ENCODE measurements at regions not wholly inside any gene's neighbourhood (a gene's known extent, or its start where the extent isn't known, plus 50 kb on each side); places are given as distances from the start of the nearest gene placed in this dataset.

DNA sequence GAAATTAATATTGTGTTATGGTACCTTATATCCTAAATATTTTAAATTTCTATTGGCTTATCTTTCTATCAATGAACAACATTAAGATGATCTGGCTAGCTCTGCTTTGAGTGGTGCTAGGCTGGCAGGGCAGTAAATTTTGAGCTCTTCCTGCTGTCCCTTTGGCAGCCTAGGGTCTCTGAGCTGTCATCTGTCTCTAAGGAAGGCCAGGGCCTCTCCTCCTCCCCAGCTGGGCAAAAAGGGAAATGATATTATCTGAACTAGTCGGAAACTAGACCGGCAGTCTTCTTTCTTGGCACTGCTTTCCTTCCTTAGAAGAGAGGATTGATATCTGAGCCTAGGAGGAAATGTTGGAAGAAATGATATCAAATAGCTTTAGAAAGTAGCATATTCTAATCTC is 176.7 kb upstream of the BTBD3 start:
- POLR2A ChIA-PET = no interaction called here
- CTCF ChIA-PET = no interaction called here
- SMC1A ChIA-PET (ENCODE audit: uncharacterized antibody, unreplicated experiment) = interaction anchor here (1.5 kb wide), 1 partner anchor 239 kb away, joined by 3 read pairs; no protein-coding TSS in a partner anchor
- Histone ChIP-seq H3K4me3 (no peak overlapping the region), H3K79me2 (ENCODE audit: control insufficient read depth, insufficient read depth, low read length) (no peaks in the 10 kb centered on the region), H3K4me1 (ENCODE audit: control insufficient read depth, insufficient read depth, low read length) (no peaks in the 10 kb centered on the region), H3K9ac (ENCODE audit: control insufficient read depth, insufficient read depth, low read length) (no peak overlapping the region), H2AFZ (ENCODE audit: control insufficient read depth, low read depth, low read length) (no peak overlapping the region), H4K20me1 (ENCODE audit: control insufficient read depth, insufficient read depth) (no peaks in the 10 kb centered on the region), H3K4me2 (ENCODE audit: control insufficient read depth, insufficient read depth) (no peak overlapping the region), H3K27ac (ENCODE audit: control insufficient read depth, insufficient read depth) (no peak overlapping the region), H3K9me3 (replicated peaks; ENCODE audit: control insufficient read depth, insufficient read depth, low read length) (no peaks in the 10 kb centered on the region), H3K36me3 (ENCODE audit: control insufficient read depth in 2 of 2, insufficient read depth in 2 of 2, low read length in 1 of 2) (no peaks in the 10 kb centered on the region), H3K27me3 (replicated peaks in 1 of 2; ENCODE audit: control insufficient read depth in 2 of 2, insufficient read depth in 2 of 2, low read length in 1 of 2) (no peaks in the 10 kb centered on the region)
- RAD21 ChIA-PET (ENCODE audit: unreplicated experiment) = no interaction called here
- in situ Hi-C loops (cut with MboI) (no loop called here), intact Hi-C loops (cut with micrococcal nuclease; ENCODE audit: unreplicated experiment) (no loop called here)
- 4% methylated on average over 2 of the region's 2 CpGs for WGBS (ENCODE audit: insufficient coverage, insufficient replicate concordance, low lambda C conversion rate, missing lambda C conversion rate)
- DNase-seq (ENCODE audit: low read depth, low spot score) (no peak), ATAC-seq (no peak), FAIRE-seq (no peak)
- TF ChIP-seq SP1 (IDR thresholded peaks at IDR 0.05; ENCODE audit: low read depth, low read length) (no peak), CHD4 (IDR thresholded peaks at IDR 0.05) (no peak), MTA2 (IDR thresholded peaks at IDR 0.05; ENCODE audit: low read depth) (no peak), ZNF217 (IDR thresholded peaks at IDR 0.05) (no peak), JUND (IDR thresholded peaks at IDR 0.05; ENCODE audit: low read depth, low read length) (no peak), DPF2 (IDR thresholded peaks at IDR 0.05) (no peak), LARP7 (IDR thresholded peaks at IDR 0.05) (no peak), JUNB (IDR thresholded peaks at IDR 0.05) (no peak), TCF3 (IDR thresholded peaks at IDR 0.05; ENCODE audit: borderline replicate concordance, insufficient read depth, low read depth, low read length) (no peak), RCOR1 (conservative IDR thresholded peaks at IDR 0.05; ENCODE audit: low read depth, low read length) (no peak), POLR2AphosphoS2 (IDR thresholded peaks at IDR 0.05; ENCODE audit: low read depth, low read length) (no peak)
- TF ChIP-seq, protein P1, sequence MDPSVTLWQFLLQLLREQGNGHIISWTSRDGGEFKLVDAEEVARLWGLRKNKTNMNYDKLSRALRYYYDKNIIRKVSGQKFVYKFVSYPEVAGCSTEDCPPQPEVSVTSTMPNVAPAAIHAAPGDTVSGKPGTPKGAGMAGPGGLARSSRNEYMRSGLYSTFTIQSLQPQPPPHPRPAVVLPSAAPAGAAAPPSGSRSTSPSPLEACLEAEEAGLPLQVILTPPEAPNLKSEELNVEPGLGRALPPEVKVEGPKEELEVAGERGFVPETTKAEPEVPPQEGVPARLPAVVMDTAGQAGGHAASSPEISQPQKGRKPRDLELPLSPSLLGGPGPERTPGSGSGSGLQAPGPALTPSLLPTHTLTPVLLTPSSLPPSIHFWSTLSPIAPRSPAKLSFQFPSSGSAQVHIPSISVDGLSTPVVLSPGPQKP (IDR thresholded peaks at IDR 0.05; ENCODE audit: low read depth, low read length) = no peak
- no TSS peak for BruUV-seq (replicated peaks)

All from GM12878 (cell line).